ENCODE measurements at regions not wholly inside any gene's neighbourhood (a gene's known extent, or its start where the extent isn't known, plus 50 kb on each side); places are given as distances from the start of the nearest gene placed in this dataset.

DNA sequence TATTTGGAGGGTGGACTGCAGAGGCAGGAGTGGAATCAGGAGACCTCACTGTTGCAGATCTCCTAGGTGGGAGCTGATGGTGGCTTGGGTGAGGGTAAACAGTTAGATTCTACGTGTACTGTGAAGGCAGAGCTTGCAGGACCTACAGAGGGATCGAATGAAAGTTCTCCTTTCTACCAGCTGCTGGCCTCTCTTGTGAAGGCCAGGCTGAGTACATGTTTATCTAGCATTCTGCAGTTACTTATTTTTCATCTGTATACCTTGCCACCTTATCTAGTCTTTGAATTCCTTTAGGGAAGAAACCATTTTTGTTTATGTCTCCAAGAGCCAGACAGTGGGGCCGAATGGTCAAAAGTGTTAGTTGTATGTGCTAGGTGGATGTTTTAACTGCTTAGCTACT lies 57.6 kb downstream of the PTTG1 start:
- H3K4me3 ChIP-seq = no peak overlapping the region
- DNase-seq (ENCODE audit: low read depth in 1 of 2, low spot score in 1 of 2) = no peak
- no peaks in the 10 kb centered on the region for H3K4me1 ChIP-seq (ENCODE audit: low read depth)
- no peak overlapping the region for H3K27ac ChIP-seq
- H3K9me3 ChIP-seq (ENCODE audit: low read depth) = no peaks in the 10 kb centered on the region
- H3K36me3 ChIP-seq = no peaks in the 10 kb centered on the region
- TF ChIP-seq, protein P1, sequence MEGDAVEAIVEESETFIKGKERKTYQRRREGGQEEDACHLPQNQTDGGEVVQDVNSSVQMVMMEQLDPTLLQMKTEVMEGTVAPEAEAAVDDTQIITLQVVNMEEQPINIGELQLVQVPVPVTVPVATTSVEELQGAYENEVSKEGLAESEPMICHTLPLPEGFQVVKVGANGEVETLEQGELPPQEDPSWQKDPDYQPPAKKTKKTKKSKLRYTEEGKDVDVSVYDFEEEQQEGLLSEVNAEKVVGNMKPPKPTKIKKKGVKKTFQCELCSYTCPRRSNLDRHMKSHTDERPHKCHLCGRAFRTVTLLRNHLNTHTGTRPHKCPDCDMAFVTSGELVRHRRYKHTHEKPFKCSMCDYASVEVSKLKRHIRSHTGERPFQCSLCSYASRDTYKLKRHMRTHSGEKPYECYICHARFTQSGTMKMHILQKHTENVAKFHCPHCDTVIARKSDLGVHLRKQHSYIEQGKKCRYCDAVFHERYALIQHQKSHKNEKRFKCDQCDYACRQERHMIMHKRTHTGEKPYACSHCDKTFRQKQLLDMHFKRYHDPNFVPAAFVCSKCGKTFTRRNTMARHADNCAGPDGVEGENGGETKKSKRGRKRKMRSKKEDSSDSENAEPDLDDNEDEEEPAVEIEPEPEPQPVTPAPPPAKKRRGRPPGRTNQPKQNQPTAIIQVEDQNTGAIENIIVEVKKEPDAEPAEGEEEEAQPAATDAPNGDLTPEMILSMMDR (IDR thresholded peaks at IDR 0.05; ENCODE audit: low read depth, low read length) = no peak
- H3K27me3 ChIP-seq = no peaks in the 10 kb centered on the region

DNA sequence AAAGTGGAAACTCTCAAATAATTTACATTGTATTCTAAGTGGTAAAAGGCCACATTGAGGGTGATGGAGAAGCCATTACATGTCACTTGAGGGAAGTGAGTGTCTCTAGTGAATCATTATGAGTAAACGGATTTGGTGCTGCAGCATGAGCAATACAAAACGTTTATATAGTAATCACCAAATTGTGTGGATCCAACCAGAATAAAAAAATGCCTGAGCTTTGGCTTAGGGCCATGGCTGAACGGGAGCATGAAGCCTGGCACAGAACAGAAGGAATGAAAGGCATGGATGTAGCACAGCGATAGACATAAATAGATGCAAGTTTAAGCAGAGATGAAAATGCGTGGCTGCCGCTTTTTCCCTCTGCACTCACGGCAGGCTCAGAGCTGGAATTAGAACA lies 58.3 kb downstream of the PTTG1 start:
- no peaks in the 10 kb centered on the region for H3K27me3 ChIP-seq
- no peaks in the 10 kb centered on the region for H3K9me3 ChIP-seq (ENCODE audit: low read depth)
- H3K27ac ChIP-seq = no peak overlapping the region
- no peaks in the 10 kb centered on the region for H3K36me3 ChIP-seq
- H3K4me3 ChIP-seq = no peak overlapping the region
- TF ChIP-seq, protein P1 (IDR thresholded peaks at IDR 0.05; ENCODE audit: low read depth, low read length) = no peak
- peak in 1 of 2 donors; percentile 65 for DNase-seq (ENCODE audit: low read depth in 1 of 2, low spot score in 1 of 2)
- no peaks in the 10 kb centered on the region for H3K4me1 ChIP-seq (ENCODE audit: low read depth)

- H3K27ac ChIP-seq = no peak overlapping the region
- H3K36me3 ChIP-seq = no peaks in the 10 kb centered on the region
- TF ChIP-seq, protein P1 (IDR thresholded peaks at IDR 0.05; ENCODE audit: low read depth, low read length) = no peak
- H3K4me3 ChIP-seq = no peak overlapping the region
- H3K4me1 ChIP-seq (ENCODE audit: low read depth) = no peaks in the 10 kb centered on the region
- no peaks in the 10 kb centered on the region for H3K27me3 ChIP-seq
- no peak for DNase-seq (ENCODE audit: low read depth in 1 of 2, low spot score in 1 of 2)
- no peaks in the 10 kb centered on the region for H3K9me3 ChIP-seq (ENCODE audit: low read depth)
Observed at GRCh38 chr5:160480652-160481051, 59.0 kb downstream of the PTTG1 start.

GRCh38 chr5:160484678-160485077 lies 63.0 kb downstream of the PTTG1 start:
- no peak overlapping the region for H3K27ac ChIP-seq
- DNase-seq (ENCODE audit: low read depth in 1 of 2, low spot score in 1 of 2) = no peak
- TF ChIP-seq, protein P1 (IDR thresholded peaks at IDR 0.05; ENCODE audit: low read depth, low read length) = no peak
- peaks cover 3% of the 10 kb centered on the region for H3K27me3 ChIP-seq
- no peaks in the 10 kb centered on the region for H3K9me3 ChIP-seq (ENCODE audit: low read depth)
- H3K4me1 ChIP-seq (ENCODE audit: low read depth) = no peaks in the 10 kb centered on the region
- no peaks in the 10 kb centered on the region for H3K36me3 ChIP-seq
- no peak overlapping the region for H3K4me3 ChIP-seq

- H3K36me3 ChIP-seq = no peaks in the 10 kb centered on the region
- no peak overlapping the region for H3K4me3 ChIP-seq
- H3K27ac ChIP-seq = no peak overlapping the region
- TF ChIP-seq, protein P1 (IDR thresholded peaks at IDR 0.05; ENCODE audit: low read depth, low read length) = no peak
- no peak for DNase-seq (ENCODE audit: low read depth in 1 of 2, low spot score in 1 of 2)
- H3K4me1 ChIP-seq (ENCODE audit: low read depth) = no peaks in the 10 kb centered on the region
- no peaks in the 10 kb centered on the region for H3K9me3 ChIP-seq (ENCODE audit: low read depth)
- peaks cover 3% of the 10 kb centered on the region for H3K27me3 ChIP-seq
Observed at GRCh38 chr5:160485364-160485969, 63.8 kb downstream of the PTTG1 start.

All from cardiac muscle cell (in vitro differentiated cells and primary cell).